WERI-Rb-1 (cell line): ENCODE measurements at regions not wholly inside any gene's neighbourhood (a gene's known extent, or its start where the extent isn't known, plus 50 kb on each side); places are given as distances from the start of the nearest gene placed in this dataset.
"Not testable (repeated sequence)": the region's sequence is repeated elsewhere in the genome, so short reads cannot be mapped to it uniquely, and the experiment has no call there.

Experiments
- DNase-seq: peaks from one replicate; pipeline ENCODE4 v3.0.0-alpha.2; 2020
- H3K27ac ChIP-seq: fragments of 250-450 bp; sonication (Bioruptor Pico); 2 replicates; pipeline ENCODE4 v1.5.1; 2020; ENCODE audit warnings: mild to moderate bottlenecking, moderate library complexity
- H3K27me3 ChIP-seq: fragments of 250-450 bp; sonication (Bioruptor Pico); 2 replicates; pipeline ENCODE4 v1.5.1; 2021; ENCODE audit warnings: mild to moderate bottlenecking, low read depth, moderate library complexity; ENCODE audit not compliant: insufficient read depth, severe bottlenecking
- H3K36me3 ChIP-seq: fragments of 250-450 bp; sonication (Bioruptor Pico); 2 replicates; pipeline ENCODE4 v1.5.1; 2020; ENCODE audit warnings: mild to moderate bottlenecking, moderate library complexity
- H3K4me3 ChIP-seq: 2 replicates; pipeline ENCODE4 v1.5.1; 2011; ENCODE audit warnings: low read depth, mild to moderate bottlenecking, control low read depth, low read length
- H3K9me3 ChIP-seq: fragments of 250-450 bp; sonication (Bioruptor Pico); 2 replicates; pipeline ENCODE4 v1.5.1; 2021; ENCODE audit warnings: mild to moderate bottlenecking, moderate library complexity; ENCODE audit not compliant: severe bottlenecking
- CTCF ChIP-seq: IDR thresholded peaks from 2 replicates; pipeline ENCODE4 v1.5.1; 2011; ENCODE audit warnings: low read depth, mild to moderate bottlenecking, control low read depth, inconsistent platforms, low read length

GRCh38 chr13:90884066-90884465 lies 463.4 kb upstream of the MIR17HG start:
- DNase-seq, result peak; percentile 31
- Histone ChIP-seq H3K27me3 (no peaks in the 10 kb centered on the region), H3K36me3 (no peaks in the 10 kb centered on the region), H3K4me3 (no peak overlapping the region), H3K27ac (no peak overlapping the region), H3K9me3 (no peaks in the 10 kb centered on the region)
- no peak for TF ChIP-seq CTCF

GRCh38 chr13:90889906-90890834 lies 457.3 kb upstream of the MIR17HG start:
- DNase-seq, result no peak
- no peak for TF ChIP-seq CTCF
- Histone ChIP-seq H3K36me3 (no peaks in the 10 kb centered on the region), H3K27ac (no peak overlapping the region), H3K27me3 (no peaks in the 10 kb centered on the region), H3K9me3 (no peaks in the 10 kb centered on the region), H3K4me3 (no peak overlapping the region)

- Histone ChIP-seq H3K9me3 (no peaks in the 10 kb centered on the region), H3K27me3 (no peaks in the 10 kb centered on the region), H3K27ac (no peak overlapping the region), H3K4me3 (no peak overlapping the region), H3K36me3 (no peaks in the 10 kb centered on the region)
- no peak for TF ChIP-seq CTCF
- no peak for DNase-seq
Measured at GRCh38 chr13:90891329-90891728, 456.2 kb upstream of the MIR17HG start.

- H3K36me3 ChIP-seq, H3K27me3 ChIP-seq, H3K4me3 ChIP-seq, H3K9me3 ChIP-seq, DNase-seq, H3K27ac ChIP-seq: not testable (repeated sequence)
Measured at GRCh38 chr13:90893199-90893598, 454.3 kb upstream of the MIR17HG start.

GRCh38 chr13:90896002-90896401 lies 451.5 kb upstream of the MIR17HG start:
- no peak for DNase-seq
- H3K4me3 ChIP-seq, result no peak overlapping the region
- H3K27ac ChIP-seq, result no peak overlapping the region
- H3K27me3 ChIP-seq, result no peaks in the 10 kb centered on the region
- no peaks in the 10 kb centered on the region for H3K9me3 ChIP-seq
- no peaks in the 10 kb centered on the region for H3K36me3 ChIP-seq
- TF ChIP-seq CTCF, result no peak

GRCh38 chr13:90898811-90899210 lies 448.7 kb upstream of the MIR17HG start:
- H3K9me3 ChIP-seq, result no peaks in the 10 kb centered on the region
- no peak overlapping the region for H3K27ac ChIP-seq
- TF ChIP-seq CTCF, result no peak
- H3K4me3 ChIP-seq, result no peak overlapping the region
- H3K27me3 ChIP-seq, result no peaks in the 10 kb centered on the region
- H3K36me3 ChIP-seq, result no peaks in the 10 kb centered on the region
- no peak for DNase-seq
